ENCODE measurements at regions not wholly inside any gene's neighbourhood (a gene's known extent, or its start where the extent isn't known, plus 50 kb on each side); places are given as distances from the start of the nearest gene placed in this dataset.

DNA sequence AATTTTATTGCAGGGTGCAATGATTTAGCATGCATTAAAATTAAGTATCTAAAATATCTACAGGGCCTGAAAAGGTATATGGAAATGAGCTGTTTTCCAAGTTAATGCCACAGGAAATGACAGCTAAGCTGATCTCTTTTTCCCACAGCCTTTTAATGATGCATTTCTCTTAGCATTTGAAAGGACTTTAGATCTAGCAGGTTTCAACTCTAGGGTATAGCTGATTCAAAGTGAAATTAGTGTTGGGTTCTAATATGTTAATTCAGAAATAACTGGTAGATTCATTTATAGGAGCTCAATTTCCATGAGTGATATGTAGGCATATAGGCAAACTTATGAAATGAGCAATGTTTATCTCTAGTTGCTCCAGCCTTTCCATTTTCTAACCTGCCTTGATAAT, 274.2 kb downstream of the CASP12 start:
- TF ChIP-seq, protein P1, sequence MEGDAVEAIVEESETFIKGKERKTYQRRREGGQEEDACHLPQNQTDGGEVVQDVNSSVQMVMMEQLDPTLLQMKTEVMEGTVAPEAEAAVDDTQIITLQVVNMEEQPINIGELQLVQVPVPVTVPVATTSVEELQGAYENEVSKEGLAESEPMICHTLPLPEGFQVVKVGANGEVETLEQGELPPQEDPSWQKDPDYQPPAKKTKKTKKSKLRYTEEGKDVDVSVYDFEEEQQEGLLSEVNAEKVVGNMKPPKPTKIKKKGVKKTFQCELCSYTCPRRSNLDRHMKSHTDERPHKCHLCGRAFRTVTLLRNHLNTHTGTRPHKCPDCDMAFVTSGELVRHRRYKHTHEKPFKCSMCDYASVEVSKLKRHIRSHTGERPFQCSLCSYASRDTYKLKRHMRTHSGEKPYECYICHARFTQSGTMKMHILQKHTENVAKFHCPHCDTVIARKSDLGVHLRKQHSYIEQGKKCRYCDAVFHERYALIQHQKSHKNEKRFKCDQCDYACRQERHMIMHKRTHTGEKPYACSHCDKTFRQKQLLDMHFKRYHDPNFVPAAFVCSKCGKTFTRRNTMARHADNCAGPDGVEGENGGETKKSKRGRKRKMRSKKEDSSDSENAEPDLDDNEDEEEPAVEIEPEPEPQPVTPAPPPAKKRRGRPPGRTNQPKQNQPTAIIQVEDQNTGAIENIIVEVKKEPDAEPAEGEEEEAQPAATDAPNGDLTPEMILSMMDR (IDR thresholded peaks at IDR 0.05 in 2 of 3, conservative IDR thresholded peaks at IDR 0.05 in 1 of 3; ENCODE audit: insufficient read depth in 2 of 3, low read depth in 1 of 3, low read length in 3 of 3) = no peak
- TF ChIP-seq JUN (IDR thresholded peaks at IDR 0.05; ENCODE audit: borderline replicate concordance, low read depth, low read length) = no peak
- TF ChIP-seq JUN (CRISPR knock-in tag; IDR thresholded peaks at IDR 0.05; ENCODE audit: borderline replicate concordance) = no peak
- TF ChIP-seq HNRNPK (IDR thresholded peaks at IDR 0.05; ENCODE audit: low read depth, low read length, poor library complexity, severe bottlenecking) = no peak
- TF ChIP-seq HNRNPUL1 (IDR thresholded peaks at IDR 0.05; ENCODE audit: low read length) = no peak
- TF ChIP-seq PCBP2 (IDR thresholded peaks at IDR 0.05; ENCODE audit: low read depth, low read length, poor library complexity, severe bottlenecking) = no peak
- TF ChIP-seq HEY1 (CRISPR knock-in tag; IDR thresholded peaks at IDR 0.05; ENCODE audit: borderline replicate concordance) = no peak
- TF ChIP-seq KDM5B (IDR thresholded peaks at IDR 0.05; ENCODE audit: insufficient replicate concordance, low read depth, low read length) = no peak
- TF ChIP-seq POLR2AphosphoS5 (IDR thresholded peaks at IDR 0.05; ENCODE audit: control insufficient read depth, insufficient read depth, low read depth, low read length) = no peak
- no peak for TF ChIP-seq CHD2 (IDR thresholded peaks at IDR 0.05; ENCODE audit: low read depth, low read length)
- TF ChIP-seq TCF7L2 (IDR thresholded peaks at IDR 0.05; ENCODE audit: low read depth, low read length) = no peak
- TF ChIP-seq ZNF12 (CRISPR knock-in tag; IDR thresholded peaks at IDR 0.05) = no peak
- no peak for TF ChIP-seq ARHGAP35 (IDR thresholded peaks at IDR 0.05; ENCODE audit: partially characterized antibody)

Data from K562 (cell line).